GM12892 (cell line): ENCODE measurements at regions not wholly inside any gene's neighbourhood (a gene's known extent, or its start where the extent isn't known, plus 50 kb on each side); places are given as distances from the start of the nearest gene placed in this dataset.

Experiments used
- POLR2A ChIP-seq: IDR thresholded peaks from 2 replicates; pipeline ENCODE4 v1.6.1; 2011; ENCODE audit warnings: low read depth, low read length, control low read depth
- POLR2AphosphoS5 ChIP-seq: IDR thresholded peaks from 2 replicates; pipeline ENCODE4 v1.6.1; 2011; ENCODE audit warnings: low read depth, low read length, control low read depth
- TAF1 ChIP-seq: IDR thresholded peaks from 2 replicates; pipeline ENCODE4 v1.6.1; 2011; ENCODE audit warnings: low read depth, mild to moderate bottlenecking, control low read depth, low read length, borderline replicate concordance

DNA sequence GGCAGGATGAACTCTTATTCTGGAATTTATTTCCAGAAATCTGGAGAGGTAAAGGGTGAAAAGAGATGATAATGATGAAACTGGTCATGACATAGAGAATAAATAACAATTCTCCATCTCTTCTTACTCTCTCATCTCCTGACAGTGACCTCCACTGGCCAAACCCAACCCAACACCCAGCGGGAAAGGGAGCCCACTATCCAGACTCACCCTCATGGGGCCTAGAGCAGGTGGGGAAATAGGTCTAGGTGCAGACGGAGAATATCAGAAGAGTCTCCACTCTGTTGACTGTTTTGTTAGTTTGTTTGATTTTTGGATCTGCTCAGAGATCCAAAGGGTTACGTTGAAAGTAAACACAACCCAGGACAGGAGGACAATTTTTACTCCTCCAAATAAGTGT is 263.2 kb upstream of the PARD3B start:
- no peak for TF ChIP-seq POLR2A
- no peak for TF ChIP-seq TAF1
- TF ChIP-seq POLR2AphosphoS5 = no peak
